Thymus (tissue), 11 donors: ENCODE measurements at regions not wholly inside any gene's neighbourhood (a gene's known extent, or its start where the extent isn't known, plus 50 kb on each side); places are given as distances from the start of the nearest gene placed in this dataset.
"Not testable (repeated sequence)": the region's sequence is repeated elsewhere in the genome, so short reads cannot be mapped to it uniquely, and the experiment has no call there.

Experiments used
- DNase-seq, 9 donors: peaks; one replicate each; pipeline ENCODE4 v3.0.0-alpha.2; 2013; ENCODE audit warnings: low spot score in 9 of 9, low read depth in 6 of 9, missing footprints in 1 of 9
- H3K27ac ChIP-seq, 2 donors: one replicate each; pipeline ENCODE4 v1.5.1; 2013; ENCODE audit warnings: control low read depth in 1 of 2, low read depth in 1 of 2, low read length in 1 of 2, mild to moderate bottlenecking in 1 of 2, moderate library complexity in 1 of 2
- H3K27me3 ChIP-seq, 2 donors: one replicate each; pipeline ENCODE4 v1.5.1; 2013; ENCODE audit warnings: low read length in 1 of 2; ENCODE audit not compliant: control insufficient read depth in 2 of 2, insufficient read depth in 1 of 2
- H3K36me3 ChIP-seq, 2 donors: one replicate each; pipeline ENCODE4 v1.5.1; 2013; ENCODE audit warnings: low read length in 1 of 2, mild to moderate bottlenecking in 1 of 2, moderate library complexity in 1 of 2; ENCODE audit not compliant: control insufficient read depth in 2 of 2, insufficient read depth in 2 of 2
- H3K4me1 ChIP-seq, 2 donors: one replicate each; pipeline ENCODE4 v1.5.1; 2013; ENCODE audit warnings: low read length in 2 of 2; ENCODE audit not compliant: control insufficient read depth in 2 of 2, insufficient read depth in 2 of 2
- H3K4me3 ChIP-seq, 2 donors: one replicate each; pipeline ENCODE4 v1.5.1; 2013; ENCODE audit warnings: low read length in 2 of 2, control low read depth in 1 of 2, mild to moderate bottlenecking in 1 of 2
- H3K9me3 ChIP-seq, 2 donors: one replicate each; pipeline ENCODE4 v1.5.1; 2013; ENCODE audit warnings: low read length in 1 of 2, mild to moderate bottlenecking in 1 of 2; ENCODE audit not compliant: control insufficient read depth in 2 of 2, insufficient read depth in 1 of 2
- WGBS: extraction: QIAGEN DNeasy Blood & Tissue Kit; methylation state at CpG from one replicate; pipeline ENCODE4 v1.1.7; 2013; 5-methylcytosine and 5-hydroxymethylcytosine counted together
- donor health status: healthy.

DNA sequence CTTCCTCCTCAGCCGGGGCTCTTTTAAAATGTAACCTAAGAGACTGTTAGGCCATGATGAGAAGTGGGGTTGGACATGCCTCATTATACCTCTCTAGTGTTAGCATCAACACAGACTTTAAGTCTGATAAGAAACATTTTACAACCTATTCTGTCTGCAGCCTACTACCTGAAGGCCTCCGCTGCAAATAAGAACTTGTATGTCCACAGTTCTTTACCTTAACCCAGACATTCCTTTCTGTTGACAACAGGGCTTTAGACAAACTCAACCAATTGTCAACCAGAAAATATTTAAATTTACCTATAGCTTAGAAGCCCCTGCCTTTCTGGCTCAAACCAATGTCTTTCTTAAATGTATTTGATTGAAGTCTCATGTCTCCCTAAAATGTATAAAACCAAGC lies 1418.6 kb downstream of the STIM2 start:
- H3K9me3 ChIP-seq = peaks cover 0 to 8% of the 10 kb centered on the region in 2 donors
- H3K27me3 ChIP-seq = no peaks in the 10 kb centered on the region
- no peak overlapping the region for H3K4me3 ChIP-seq
- H3K4me1 ChIP-seq = no peaks in the 10 kb centered on the region
- DNase-seq = no peak
- H3K36me3 ChIP-seq = no peaks in the 10 kb centered on the region
- H3K27ac ChIP-seq = no peak overlapping the region
- WGBS = 73% methylated on average over 2 of the region's 2 CpGs

- H3K36me3 ChIP-seq, DNase-seq: not testable (repeated sequence)
Measured at GRCh38 chr4:28286266-28286665, 1425.6 kb downstream of the STIM2 start.

DNA sequence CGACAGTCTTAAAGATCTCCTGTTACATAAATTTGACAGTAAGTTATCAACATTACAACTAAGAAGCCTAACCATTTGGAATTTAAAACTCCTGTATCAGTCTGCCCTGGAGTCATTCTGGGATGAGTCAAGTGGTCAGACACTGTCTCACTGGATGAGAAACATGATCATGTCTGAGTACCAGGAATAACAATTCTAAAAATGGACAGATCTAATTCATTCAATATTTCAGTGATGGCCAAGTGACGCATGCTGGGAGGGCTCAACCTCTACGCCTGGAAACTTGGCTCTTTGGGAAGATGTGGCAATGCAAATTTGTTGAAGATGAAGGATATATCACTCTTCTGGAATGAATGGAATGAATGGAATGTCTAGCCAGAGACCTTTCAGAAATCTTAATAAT lies 1427.2 kb downstream of the STIM2 start:
- Histone ChIP-seq H3K4me1 (no peaks in the 10 kb centered on the region), H3K9me3 (peaks cover 0 to 2% of the 10 kb centered on the region in 2 donors), H3K4me3 (no peak overlapping the region), H3K27ac (no peak overlapping the region), H3K36me3 (no peaks in the 10 kb centered on the region), H3K27me3 (no peaks in the 10 kb centered on the region)
- 92% methylated on average over 3 of the region's 3 CpGs for WGBS
- DNase-seq = no peak

More at GRCh38 chr4:28286266-28286665, 1425.6 kb downstream of the STIM2 start:
- H3K4me1 ChIP-seq, H3K27ac ChIP-seq, H3K4me3 ChIP-seq, H3K27me3 ChIP-seq, H3K9me3 ChIP-seq: not testable (repeated sequence)
- 98% methylated on average over 9 of the region's 9 CpGs for WGBS

DNA sequence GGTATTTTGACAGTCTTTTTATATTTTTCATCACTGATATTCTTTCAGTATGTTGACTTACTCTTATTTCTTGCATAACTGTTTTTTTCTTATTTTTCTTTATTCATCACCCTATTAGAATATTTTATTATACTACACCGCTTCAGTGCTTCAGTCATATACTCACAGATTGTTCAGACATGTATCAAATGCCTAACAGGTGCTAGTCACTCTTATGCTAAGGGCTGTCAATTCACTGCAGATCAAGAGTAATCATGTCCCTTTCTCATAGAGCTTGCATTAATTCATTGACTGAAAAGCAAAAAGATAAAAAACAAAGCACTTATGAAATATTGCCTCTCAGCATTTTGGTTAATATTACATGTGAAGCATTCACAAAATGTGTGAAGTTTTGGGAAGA lies 1435.6 kb downstream of the STIM2 start:
- 93% methylated on average over 1 of the region's 1 CpG for WGBS
- DNase-seq = no peak
- no peaks in the 10 kb centered on the region for H3K27me3 ChIP-seq

DNA sequence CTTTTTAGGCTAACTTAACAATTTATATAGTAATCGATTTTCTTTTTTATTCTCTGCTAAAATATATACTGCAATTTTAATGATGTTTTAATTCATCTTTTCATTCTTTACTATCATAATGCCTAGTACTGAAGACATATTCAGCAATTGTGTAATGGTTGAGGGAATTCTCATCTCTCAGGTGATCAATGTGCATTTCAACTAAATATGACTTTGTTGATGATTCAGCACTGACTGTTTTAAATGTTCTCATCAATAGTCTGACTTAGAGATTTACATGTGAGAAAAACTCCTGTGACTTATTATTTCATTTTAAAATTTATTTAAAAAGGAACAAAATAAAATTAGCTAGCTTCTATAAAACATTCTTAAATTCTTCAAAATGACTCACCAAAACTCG lies 1450.3 kb downstream of the STIM2 start:
- Histone ChIP-seq H3K9me3 (no peaks in the 10 kb centered on the region), H3K36me3 (no peaks in the 10 kb centered on the region), H3K4me3 (no peak overlapping the region), H3K27me3 (no peaks in the 10 kb centered on the region), H3K27ac (no peak overlapping the region), H3K4me1 (no peaks in the 10 kb centered on the region)
- 92% methylated on average over 2 of the region's 2 CpGs for WGBS
- no peak for DNase-seq

More for the DNA sequence above, 1435.6 kb downstream of the STIM2 start:
- no peaks in the 10 kb centered on the region for H3K9me3 ChIP-seq
- H3K27ac ChIP-seq = no peak overlapping the region
- H3K36me3 ChIP-seq = no peaks in the 10 kb centered on the region
- H3K4me1 ChIP-seq = no peaks in the 10 kb centered on the region
- H3K4me3 ChIP-seq = no peak overlapping the region

- not testable (repeated sequence) for H3K9me3 ChIP-seq, DNase-seq, H3K4me3 ChIP-seq, H3K27ac ChIP-seq, H3K27me3 ChIP-seq, H3K36me3 ChIP-seq, H3K4me1 ChIP-seq
- WGBS = 92% methylated on average over 11 of the region's 11 CpGs
Measured at GRCh38 chr4:28312497-28312896, 1451.9 kb downstream of the STIM2 start.

DNA sequence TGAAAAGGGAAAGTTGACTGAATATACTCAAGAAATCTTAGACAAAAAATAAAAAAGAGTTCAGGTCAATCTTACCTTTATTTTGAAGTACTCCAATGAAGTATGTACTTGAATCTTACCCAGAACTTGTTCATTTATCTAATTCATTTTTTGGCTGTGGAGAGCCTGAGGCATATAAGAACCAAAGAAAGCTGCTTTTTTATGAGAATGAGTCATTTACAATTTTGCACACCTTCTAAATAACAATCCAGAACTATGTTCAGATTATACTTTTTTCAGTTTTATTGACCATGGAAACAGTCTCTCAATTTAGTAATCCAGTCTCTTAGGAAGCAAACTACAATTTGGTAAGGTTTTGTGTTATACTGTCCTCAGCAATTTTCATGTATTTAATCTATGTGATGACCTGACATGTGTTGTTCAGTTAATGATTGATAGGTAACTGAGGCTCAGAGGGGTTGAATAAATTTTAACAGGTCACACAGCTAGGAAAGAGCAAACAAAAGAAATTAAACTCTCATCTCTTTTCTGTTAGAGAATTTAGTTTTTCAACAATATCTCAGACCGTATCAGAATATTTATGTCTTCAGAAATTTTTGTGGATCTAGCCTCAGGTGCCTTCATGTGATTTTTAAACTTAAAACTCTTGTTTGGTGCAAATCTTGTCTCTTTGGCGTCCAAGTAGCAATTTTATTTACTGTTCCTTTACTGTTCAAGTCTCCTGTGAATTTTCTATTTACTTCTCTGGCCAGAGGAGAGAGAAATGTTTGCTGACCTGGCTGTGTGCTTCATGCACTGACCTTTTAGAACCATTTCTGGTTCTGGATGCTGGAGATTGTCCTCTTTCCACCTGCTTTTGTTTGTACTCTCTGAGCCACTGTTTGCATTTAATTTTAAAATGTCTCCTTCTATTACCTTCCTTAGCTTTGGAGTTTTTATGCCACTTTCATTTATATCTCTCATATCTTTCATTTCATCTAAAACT lies 1453.4 kb downstream of the STIM2 start:
- no peak overlapping the region for H3K27ac ChIP-seq
- H3K4me3 ChIP-seq = no peak overlapping the region
- no peaks in the 10 kb centered on the region for H3K36me3 ChIP-seq
- no peaks in the 10 kb centered on the region for H3K9me3 ChIP-seq
- no peaks in the 10 kb centered on the region for H3K4me1 ChIP-seq
- no peak for DNase-seq
- no peaks in the 10 kb centered on the region for H3K27me3 ChIP-seq
- WGBS = 83% methylated on average over 2 of the region's 2 CpGs

DNA sequence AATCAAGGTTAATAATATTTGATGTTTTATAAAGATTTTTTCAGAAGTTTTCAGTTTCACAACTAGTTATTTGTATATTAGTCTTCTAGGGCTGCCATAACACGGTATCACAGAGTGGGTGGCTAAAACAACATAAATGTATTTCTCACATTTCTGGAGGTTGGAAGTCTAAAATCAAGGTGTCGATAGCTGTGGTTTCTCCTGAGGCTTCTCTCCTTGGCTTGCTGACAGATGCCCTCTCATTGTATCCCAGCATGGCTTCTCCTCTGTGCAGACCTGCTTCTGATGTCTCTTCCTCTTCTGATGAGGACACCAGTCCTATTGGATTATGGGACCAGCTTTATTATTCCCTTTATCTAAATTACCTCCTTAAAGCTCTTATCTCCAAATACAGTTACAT lies 1456.6 kb downstream of the STIM2 start:
- no peaks in the 10 kb centered on the region for H3K9me3 ChIP-seq
- H3K4me3 ChIP-seq = no peak overlapping the region
- WGBS = 90% methylated on average over 2 of the region's 2 CpGs
- no peaks in the 10 kb centered on the region for H3K27me3 ChIP-seq
- no peaks in the 10 kb centered on the region for H3K36me3 ChIP-seq
- no peak for DNase-seq
- H3K27ac ChIP-seq = no peak overlapping the region
- H3K4me1 ChIP-seq = no peaks in the 10 kb centered on the region

GRCh38 chr4:28334249-28334648 lies 1473.6 kb downstream of the STIM2 start:
- Histone ChIP-seq H3K9me3 (no peaks in the 10 kb centered on the region), H3K27ac (no peak overlapping the region), H3K4me3 (no peak overlapping the region), H3K4me1 (no peaks in the 10 kb centered on the region), H3K36me3 (no peaks in the 10 kb centered on the region), H3K27me3 (no peaks in the 10 kb centered on the region)
- DNase-seq = no peak
- 91% methylated on average over 3 of the region's 3 CpGs for WGBS
